ENCODE measurements at regions not wholly inside any gene's neighbourhood (a gene's known extent, or its start where the extent isn't known, plus 50 kb on each side); places are given as distances from the start of the nearest gene placed in this dataset.

GRCh38 chr1:201731142-201731541 is 97.8 kb upstream of the IPO9 start:
- no peak for TF ChIP-seq POLR2AphosphoS5 (IDR thresholded peaks at IDR 0.05; ENCODE audit: low read depth)
- no peak for TF ChIP-seq GABPA (IDR thresholded peaks at IDR 0.05; ENCODE audit: low read depth)

Data from HL-60 (cell line).